ENCODE measurements at regions not wholly inside any gene's neighbourhood (a gene's known extent, or its start where the extent isn't known, plus 50 kb on each side); places are given as distances from the start of the nearest gene placed in this dataset.

DNA sequence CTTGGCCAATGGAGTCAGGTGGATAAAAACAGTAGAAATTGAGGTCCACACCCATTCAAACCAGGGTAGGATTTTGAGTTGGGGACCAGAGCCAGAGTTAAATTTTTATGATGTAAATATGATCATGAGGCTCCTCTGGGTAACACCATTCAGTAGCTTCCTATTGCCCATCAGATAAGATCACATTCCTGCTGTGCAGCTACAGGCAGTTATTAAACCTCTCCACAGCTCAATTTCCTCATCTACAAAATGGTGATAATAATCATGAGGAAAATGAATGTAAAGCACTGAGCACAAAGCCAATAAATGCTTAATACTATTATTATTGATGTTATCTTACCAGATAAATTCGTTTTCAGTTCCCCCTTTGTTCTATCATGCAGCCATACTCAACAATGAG lies 432.0 kb downstream of the CAAP1 start:
- TF ChIP-seq YY1 (IDR thresholded peaks at IDR 0.05; ENCODE audit: low read depth) = no peak
- TF ChIP-seq EP300 (IDR thresholded peaks at IDR 0.05; ENCODE audit: borderline replicate concordance) = no peak
- no peak for TF ChIP-seq TCF12 (IDR thresholded peaks at IDR 0.05; ENCODE audit: low read depth)
- TF ChIP-seq RAD21 (IDR thresholded peaks at IDR 0.05; ENCODE audit: low read depth) = no peak
- no peak for TF ChIP-seq CREB1 (IDR thresholded peaks at IDR 0.05; ENCODE audit: low read depth)
- no peak for TF ChIP-seq NFIC (IDR thresholded peaks at IDR 0.05)
- TF ChIP-seq EGR1 (IDR thresholded peaks at IDR 0.05) = no peak
- TF ChIP-seq TAF1 (IDR thresholded peaks at IDR 0.05; ENCODE audit: low read depth) = no peak
- no peak for TF ChIP-seq TEAD4 (IDR thresholded peaks at IDR 0.05)
- TF ChIP-seq, protein P1, sequence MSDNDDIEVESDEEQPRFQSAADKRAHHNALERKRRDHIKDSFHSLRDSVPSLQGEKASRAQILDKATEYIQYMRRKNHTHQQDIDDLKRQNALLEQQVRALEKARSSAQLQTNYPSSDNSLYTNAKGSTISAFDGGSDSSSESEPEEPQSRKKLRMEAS (IDR thresholded peaks at IDR 0.05) = no peak
- TF ChIP-seq, protein P2, sequence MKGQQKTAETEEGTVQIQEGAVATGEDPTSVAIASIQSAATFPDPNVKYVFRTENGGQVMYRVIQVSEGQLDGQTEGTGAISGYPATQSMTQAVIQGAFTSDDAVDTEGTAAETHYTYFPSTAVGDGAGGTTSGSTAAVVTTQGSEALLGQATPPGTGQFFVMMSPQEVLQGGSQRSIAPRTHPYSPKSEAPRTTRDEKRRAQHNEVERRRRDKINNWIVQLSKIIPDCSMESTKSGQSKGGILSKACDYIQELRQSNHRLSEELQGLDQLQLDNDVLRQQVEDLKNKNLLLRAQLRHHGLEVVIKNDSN (IDR thresholded peaks at IDR 0.05) = no peak
- TF ChIP-seq ZBTB7A (IDR thresholded peaks at IDR 0.05; ENCODE audit: low read depth) = no peak
- no peak for TF ChIP-seq FOXM1 (IDR thresholded peaks at IDR 0.05; ENCODE audit: borderline replicate concordance, low read depth)
- TF ChIP-seq, protein P3, sequence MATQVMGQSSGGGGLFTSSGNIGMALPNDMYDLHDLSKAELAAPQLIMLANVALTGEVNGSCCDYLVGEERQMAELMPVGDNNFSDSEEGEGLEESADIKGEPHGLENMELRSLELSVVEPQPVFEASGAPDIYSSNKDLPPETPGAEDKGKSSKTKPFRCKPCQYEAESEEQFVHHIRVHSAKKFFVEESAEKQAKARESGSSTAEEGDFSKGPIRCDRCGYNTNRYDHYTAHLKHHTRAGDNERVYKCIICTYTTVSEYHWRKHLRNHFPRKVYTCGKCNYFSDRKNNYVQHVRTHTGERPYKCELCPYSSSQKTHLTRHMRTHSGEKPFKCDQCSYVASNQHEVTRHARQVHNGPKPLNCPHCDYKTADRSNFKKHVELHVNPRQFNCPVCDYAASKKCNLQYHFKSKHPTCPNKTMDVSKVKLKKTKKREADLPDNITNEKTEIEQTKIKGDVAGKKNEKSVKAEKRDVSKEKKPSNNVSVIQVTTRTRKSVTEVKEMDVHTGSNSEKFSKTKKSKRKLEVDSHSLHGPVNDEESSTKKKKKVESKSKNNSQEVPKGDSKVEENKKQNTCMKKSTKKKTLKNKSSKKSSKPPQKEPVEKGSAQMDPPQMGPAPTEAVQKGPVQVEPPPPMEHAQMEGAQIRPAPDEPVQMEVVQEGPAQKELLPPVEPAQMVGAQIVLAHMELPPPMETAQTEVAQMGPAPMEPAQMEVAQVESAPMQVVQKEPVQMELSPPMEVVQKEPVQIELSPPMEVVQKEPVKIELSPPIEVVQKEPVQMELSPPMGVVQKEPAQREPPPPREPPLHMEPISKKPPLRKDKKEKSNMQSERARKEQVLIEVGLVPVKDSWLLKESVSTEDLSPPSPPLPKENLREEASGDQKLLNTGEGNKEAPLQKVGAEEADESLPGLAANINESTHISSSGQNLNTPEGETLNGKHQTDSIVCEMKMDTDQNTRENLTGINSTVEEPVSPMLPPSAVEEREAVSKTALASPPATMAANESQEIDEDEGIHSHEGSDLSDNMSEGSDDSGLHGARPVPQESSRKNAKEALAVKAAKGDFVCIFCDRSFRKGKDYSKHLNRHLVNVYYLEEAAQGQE (IDR thresholded peaks at IDR 0.05; ENCODE audit: low read depth) = no peak
- TF ChIP-seq CEBPB (IDR thresholded peaks at IDR 0.05) = no peak

DNA sequence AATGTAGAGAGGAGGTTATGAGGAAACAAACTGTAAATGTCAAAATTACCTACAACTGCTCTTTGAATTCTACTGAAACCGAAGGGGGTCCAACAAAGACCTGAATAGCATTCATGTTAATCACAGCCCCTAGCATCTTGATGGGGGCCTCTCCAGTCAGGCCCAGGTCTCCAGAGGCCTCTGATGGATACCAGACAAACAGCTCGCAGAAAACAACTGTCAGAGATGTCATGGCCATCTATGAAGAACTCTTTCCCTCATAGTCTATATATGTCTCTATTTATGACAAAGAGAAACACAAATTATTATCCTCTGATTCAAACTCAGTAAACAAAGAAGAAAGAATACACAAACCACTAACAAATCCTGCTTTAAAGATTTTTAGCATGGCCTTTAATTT lies 432.6 kb downstream of the CAAP1 start:
- TF ChIP-seq YY1 (IDR thresholded peaks at IDR 0.05; ENCODE audit: low read depth) (no peak), CEBPB (IDR thresholded peaks at IDR 0.05) (no peak), CREB1 (IDR thresholded peaks at IDR 0.05; ENCODE audit: low read depth) (no peak), RAD21 (IDR thresholded peaks at IDR 0.05; ENCODE audit: low read depth) (no peak), EGR1 (IDR thresholded peaks at IDR 0.05) (no peak), FOXM1 (IDR thresholded peaks at IDR 0.05; ENCODE audit: borderline replicate concordance, low read depth) (no peak), NFIC (IDR thresholded peaks at IDR 0.05) (no peak), TAF1 (IDR thresholded peaks at IDR 0.05; ENCODE audit: low read depth) (no peak), ZBTB7A (IDR thresholded peaks at IDR 0.05; ENCODE audit: low read depth) (no peak)
- TF ChIP-seq, protein P1 (IDR thresholded peaks at IDR 0.05) = no peak

DNA sequence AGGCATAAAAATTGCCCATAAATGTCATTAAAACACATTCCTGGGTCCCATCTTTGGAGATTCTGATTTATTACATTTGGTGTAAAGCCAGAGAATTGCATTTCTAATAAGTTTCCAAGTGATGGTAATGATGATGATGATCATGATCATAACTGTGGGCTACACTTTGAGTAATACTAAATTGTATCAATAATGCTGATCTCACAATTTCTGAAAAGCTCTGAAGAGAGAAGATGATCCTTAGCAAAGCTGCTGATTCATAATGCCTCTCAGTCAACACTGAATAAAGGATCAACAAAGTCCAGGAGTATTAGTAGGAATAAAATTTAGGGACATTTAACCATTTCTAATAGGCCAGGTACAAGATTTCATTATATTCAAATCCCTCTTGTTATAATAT lies 434.5 kb downstream of the CAAP1 start:
- no peak for TF ChIP-seq ZBTB7A (IDR thresholded peaks at IDR 0.05; ENCODE audit: low read depth)

DNA sequence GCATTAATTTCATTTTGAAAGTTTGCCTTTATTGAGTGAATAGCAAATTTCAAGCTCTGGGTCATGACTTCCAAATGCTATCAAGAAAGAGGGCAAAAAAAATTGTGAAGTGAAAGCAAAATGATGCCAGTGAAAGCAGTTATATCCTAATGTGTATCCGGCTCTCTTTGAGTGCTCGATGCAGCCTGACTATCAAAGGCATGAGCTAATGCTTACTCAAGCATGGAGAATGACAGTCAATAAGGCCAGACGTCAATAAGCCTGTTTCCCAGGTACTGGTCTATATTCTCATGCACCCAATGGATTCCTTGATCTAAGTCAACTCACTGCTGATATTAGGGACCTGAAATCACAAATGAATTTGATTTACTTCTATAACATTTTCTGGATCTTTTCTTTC lies 435.5 kb downstream of the CAAP1 start:
- TF ChIP-seq TCF12 (IDR thresholded peaks at IDR 0.05; ENCODE audit: low read depth) = no peak
- no peak for TF ChIP-seq NFIC (IDR thresholded peaks at IDR 0.05)
- no peak for TF ChIP-seq TAF1 (IDR thresholded peaks at IDR 0.05; ENCODE audit: low read depth)
- TF ChIP-seq EP300 (IDR thresholded peaks at IDR 0.05; ENCODE audit: borderline replicate concordance) = no peak
- TF ChIP-seq, protein P1 (IDR thresholded peaks at IDR 0.05) = no peak
- TF ChIP-seq CREB1 (IDR thresholded peaks at IDR 0.05; ENCODE audit: low read depth) = no peak
- TF ChIP-seq, protein P3 (IDR thresholded peaks at IDR 0.05; ENCODE audit: low read depth) = no peak
- TF ChIP-seq EGR1 (IDR thresholded peaks at IDR 0.05) = no peak
- TF ChIP-seq YY1 (IDR thresholded peaks at IDR 0.05; ENCODE audit: low read depth) = no peak
- TF ChIP-seq, protein P2 (IDR thresholded peaks at IDR 0.05) = no peak
- TF ChIP-seq TEAD4 (IDR thresholded peaks at IDR 0.05) = no peak
- no peak for TF ChIP-seq RAD21 (IDR thresholded peaks at IDR 0.05; ENCODE audit: low read depth)

DNA sequence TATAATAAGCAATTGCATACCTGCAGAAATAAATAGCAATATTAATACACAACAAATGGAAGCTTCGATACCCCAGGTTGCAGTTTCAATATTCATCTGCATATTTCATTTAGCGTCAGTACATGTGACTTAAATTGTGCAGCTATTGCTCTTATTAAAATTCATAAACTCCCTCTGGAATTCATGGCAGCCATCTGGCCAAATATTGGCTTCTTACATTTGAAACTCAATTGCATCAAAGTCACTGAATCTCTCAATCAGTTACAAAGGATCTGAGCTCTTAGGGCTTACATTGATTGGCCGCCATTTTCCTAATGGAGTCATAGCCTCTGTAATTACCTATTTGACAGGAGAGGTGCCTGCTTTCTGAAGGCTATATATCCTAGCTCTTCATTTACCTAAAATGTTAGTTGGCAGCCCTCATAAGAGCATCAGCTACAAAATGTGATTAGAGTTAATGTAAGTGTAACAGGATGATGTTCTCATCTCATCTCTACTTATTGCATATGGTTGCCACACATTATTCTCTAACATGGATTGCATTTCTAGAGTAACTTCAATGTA lies 453.5 kb downstream of the CAAP1 start:
- TF ChIP-seq TAF1 (IDR thresholded peaks at IDR 0.05; ENCODE audit: low read depth) (no peak), CEBPB (IDR thresholded peaks at IDR 0.05) (no peak), FOXM1 (IDR thresholded peaks at IDR 0.05; ENCODE audit: borderline replicate concordance, low read depth) (no peak), EGR1 (IDR thresholded peaks at IDR 0.05) (no peak), TCF12 (IDR thresholded peaks at IDR 0.05; ENCODE audit: low read depth) (no peak), YY1 (IDR thresholded peaks at IDR 0.05; ENCODE audit: low read depth) (no peak), RAD21 (IDR thresholded peaks at IDR 0.05; ENCODE audit: low read depth) (no peak), EP300 (IDR thresholded peaks at IDR 0.05; ENCODE audit: borderline replicate concordance) (no peak)
- TF ChIP-seq, protein P3 (IDR thresholded peaks at IDR 0.05; ENCODE audit: low read depth) = no peak
- TF ChIP-seq, protein P1 (IDR thresholded peaks at IDR 0.05) = no peak
- TF ChIP-seq, protein P2 (IDR thresholded peaks at IDR 0.05) = no peak

Measured in Ishikawa (cell line).